MV-4-11 (cell line): ENCODE measurements at regions not wholly inside any gene's neighbourhood (a gene's known extent, or its start where the extent isn't known, plus 50 kb on each side); places are given as distances from the start of the nearest gene placed in this dataset.
A peak's percentile ranks its signal among the peaks of the same experiment; 100 is the strongest.

Source experiments
- DNase-seq: peaks from one replicate; lab custom pipeline; 2025; lab: John Stamatoyannopoulos, UW

DNA sequence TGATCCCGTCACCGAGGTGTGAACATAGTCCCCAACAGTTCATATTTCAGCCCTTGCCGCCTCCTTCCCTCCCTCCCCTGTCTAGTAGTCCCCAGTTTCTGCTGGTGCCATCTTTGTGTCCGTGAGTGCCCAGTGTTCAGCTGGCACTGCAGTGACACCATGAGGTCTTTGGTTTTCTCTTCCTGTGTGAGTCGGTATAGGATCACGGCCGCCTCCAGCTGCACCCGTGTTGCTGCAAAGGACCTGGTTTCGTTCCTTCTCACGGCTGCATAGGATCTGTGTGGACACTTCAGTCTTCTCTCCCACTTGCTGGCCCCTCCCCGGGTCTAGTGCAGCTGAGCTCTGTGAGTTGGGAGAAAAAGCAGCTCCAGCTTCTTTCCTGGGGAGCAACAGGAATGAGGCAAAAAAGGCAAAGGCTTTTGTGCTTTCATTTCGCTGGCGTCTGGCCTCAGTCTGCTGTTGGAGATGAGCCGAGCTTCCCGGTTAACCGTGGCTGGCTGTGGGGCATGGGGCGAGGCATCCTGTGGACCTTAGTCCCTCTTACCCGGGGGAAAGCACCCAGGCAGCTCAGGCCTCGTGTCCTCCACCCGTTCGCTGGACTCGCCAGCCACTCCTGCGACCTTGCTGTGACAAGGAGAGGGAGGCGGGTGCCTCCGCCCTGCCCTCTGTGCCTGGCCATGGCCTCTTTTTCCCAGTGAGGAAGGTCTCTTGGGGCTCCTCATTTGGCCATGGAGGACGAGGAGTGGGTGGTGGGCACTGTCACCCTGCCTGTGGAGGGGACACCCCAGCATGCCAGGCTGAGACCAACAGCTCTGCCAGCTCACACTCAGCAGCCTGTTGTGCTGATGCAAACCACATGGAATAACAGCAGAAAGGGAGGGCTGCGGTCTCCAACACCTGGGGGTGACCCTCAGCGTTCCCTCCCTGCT, 196.5 kb downstream of the TEX29 start:
- no peak for DNase-seq

DNA sequence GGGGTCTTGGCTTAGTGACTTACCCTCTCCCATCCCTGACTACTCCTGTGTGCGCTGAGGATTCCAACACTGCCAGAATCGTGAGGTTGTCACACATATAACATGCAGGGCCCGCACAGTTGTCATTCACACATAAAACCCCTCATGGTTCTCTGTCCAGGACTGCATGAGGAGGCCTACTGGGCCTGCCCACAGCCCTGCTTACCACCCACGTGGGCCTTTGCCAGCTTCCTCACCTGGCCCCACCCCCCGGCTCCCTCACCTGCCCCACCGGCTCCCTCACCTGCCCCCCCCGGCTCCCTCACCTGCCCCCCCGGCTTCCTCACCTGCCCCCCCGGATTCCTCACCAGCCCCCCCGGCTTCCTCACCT, 197.2 kb downstream of the TEX29 start:
- no peak for DNase-seq

DNA sequence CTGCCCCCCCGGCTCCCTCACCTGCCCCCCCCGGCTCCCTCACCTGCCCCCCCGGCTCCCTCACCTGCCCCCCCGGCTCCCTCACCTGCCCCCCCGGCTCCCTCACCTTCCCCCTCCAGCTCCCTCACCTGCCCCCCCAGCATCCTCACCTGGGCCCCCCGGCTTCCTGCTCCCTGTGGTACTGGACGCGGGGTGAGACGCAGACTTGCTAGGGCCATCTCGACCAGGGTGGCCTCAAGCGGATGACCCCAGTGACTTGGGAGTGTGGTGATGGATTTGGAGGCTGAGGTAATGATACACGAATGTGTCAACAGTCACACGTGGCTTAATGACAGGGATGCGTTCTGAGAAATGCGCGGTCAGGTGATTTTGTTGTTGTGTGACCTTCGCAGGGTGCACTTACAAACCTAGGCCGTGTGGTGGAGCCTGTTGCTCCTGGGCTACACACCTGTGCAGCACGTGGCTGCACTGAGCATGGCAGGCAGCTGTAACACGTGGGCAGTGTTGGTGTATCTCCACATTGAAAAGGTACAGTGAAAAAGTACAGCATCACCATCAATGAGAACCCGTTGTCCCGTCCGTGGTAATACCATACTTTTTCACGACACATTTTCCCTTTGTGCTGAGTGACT, 197.8 kb downstream of the TEX29 start:
- no peak for DNase-seq

DNA sequence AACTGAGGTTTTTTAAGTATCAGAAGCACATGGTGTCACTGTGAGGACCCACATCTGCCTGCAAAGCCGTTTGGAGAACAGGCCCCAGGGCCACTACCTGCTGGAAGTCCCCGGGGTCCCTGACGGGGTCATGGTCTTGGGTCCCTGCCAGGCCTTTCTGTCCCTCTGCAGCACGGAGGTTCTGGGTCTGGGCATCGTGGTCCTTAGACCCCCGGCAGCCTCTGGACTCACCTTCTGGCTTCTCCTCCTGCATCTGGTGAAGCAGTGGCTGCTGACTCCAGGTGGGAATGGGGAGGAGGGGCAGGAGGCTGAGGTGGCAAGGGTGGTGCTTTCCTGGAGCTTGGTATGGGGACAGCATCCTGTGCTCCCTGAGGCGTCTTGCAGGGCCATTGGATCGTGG, 198.6 kb downstream of the TEX29 start:
- DNase-seq, result no peak

DNA sequence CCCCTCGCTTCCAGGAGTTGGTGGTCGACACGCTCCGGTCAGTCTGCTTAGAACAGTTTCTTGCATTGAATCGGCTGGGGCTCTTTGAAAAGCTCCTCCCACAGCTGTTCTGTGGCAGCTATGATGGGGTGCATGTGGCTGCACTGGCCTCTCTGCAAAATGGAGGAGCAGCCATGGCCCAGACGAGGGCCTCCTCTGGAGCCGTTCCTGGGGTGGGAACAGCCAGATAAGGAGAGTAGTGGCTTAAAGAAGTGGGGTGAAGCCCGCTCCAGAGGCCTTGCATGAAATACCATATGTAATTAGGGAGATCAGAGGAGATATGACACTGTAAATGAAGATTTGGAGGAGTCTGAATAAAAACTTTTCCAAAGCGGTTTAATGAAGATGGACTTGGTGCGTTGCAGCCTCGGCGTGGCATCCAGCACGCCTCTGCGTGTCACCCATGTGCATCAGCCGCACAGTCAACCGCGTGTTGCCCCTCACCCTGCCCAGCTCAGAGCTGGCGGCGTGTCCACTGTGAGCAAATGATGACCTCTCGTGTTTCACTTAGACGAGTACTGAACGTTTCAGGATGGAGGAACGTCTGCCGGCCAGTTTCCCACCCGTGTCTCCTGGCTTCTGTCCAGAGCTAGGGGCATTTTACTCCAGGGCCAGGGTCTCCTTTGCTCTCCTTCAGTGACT, 199.2 kb downstream of the TEX29 start:
- no peak for DNase-seq

DNA sequence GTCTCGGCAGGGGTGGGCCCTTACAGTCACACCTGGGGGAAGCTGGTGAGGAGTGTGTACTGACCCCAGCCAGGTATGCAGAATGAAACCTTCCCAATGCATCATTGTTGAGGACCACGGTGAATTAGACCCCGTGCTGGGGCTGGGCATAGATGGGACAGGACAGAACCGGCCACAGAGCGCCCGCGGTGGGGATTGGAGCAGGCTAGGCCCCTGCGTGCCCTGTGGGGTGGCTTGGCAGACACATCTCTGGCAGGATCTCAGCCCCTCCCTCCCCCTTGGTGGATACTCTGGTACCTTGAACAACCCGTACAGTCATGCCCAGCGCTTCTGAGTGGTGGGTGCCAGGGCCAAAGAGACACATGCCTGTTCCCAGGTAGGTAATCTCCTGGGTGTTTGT, 200.6 kb downstream of the TEX29 start:
- no peak for DNase-seq

DNA sequence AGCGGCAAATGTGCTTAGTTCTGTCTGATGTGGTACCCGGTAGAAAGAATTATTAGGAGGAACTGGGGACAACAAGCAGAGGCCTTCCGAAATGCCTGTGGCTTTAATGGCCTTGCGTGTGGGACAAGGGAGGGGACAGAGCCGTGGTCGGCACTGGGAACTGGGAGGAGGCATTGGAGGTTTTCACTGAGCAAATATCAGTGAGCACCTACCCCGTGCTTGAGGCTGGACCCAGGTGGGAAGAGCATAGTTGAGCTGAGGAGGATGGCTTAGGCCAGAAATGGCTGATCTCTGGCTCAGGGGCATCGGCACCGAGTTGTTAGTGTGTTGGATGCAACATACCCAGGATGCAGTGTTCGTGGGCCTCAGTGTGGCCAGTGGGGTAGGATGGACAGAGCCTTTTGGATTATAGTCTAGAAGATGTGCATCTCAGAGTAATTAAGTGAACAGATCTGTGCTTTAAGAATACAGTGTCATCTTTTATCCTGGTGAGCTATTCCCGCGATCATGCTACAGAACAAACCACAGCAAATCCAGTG, 201.3 kb downstream of the TEX29 start:
- DNase-seq, result no peak

DNA sequence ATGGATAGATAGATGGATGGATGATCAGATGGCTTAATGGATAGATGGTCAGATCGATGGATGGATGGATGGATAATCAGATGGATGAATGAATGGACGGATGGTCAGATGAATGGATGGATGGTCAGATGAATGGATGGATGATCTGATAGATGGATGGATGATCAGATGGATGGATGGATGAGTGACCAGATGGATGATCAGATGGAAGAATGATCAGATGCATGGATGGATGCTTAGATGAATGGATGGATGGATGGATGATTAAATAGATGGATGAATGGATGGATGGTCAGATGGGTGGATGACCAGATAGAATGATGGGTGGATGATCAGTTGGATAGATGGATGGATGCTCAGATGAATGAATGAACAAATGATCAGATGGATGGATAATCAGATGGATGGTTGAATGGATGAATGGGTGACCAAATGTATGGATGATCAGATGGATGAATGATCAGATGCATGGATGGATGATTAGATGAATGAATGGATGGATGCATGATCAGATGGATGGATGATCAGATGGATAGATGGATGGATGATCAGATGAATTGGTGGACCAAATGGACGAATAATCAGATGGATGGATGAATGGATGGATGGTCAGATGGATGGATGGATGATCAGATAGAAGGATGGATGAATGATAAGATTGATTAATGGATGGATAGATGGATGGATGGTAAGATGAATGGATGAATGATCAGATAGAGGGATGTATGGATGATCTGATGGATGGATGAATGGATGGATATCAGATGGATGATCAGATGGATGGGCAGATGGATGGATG, 205.1 kb downstream of the TEX29 start:
- no peak for DNase-seq

DNA sequence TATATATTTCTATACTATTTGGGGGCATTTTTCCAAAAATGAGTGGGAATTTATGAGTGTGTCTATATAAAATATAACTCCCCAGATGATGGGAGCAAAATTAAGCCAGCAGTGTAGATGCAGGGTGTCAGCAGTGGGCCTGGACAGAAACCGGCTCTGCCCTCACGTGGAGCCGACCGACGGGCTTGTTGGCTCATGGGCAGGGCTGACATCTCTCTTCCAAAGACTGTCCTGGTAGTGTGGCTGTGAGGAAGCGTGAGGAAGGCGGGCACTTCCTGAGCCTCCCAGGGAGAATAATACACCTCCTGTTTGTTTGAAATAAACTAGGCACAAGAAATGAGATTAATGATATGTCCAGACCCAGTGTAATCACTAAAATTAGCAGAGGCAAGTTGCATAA, 206.5 kb downstream of the TEX29 start:
- no peak for DNase-seq

DNA sequence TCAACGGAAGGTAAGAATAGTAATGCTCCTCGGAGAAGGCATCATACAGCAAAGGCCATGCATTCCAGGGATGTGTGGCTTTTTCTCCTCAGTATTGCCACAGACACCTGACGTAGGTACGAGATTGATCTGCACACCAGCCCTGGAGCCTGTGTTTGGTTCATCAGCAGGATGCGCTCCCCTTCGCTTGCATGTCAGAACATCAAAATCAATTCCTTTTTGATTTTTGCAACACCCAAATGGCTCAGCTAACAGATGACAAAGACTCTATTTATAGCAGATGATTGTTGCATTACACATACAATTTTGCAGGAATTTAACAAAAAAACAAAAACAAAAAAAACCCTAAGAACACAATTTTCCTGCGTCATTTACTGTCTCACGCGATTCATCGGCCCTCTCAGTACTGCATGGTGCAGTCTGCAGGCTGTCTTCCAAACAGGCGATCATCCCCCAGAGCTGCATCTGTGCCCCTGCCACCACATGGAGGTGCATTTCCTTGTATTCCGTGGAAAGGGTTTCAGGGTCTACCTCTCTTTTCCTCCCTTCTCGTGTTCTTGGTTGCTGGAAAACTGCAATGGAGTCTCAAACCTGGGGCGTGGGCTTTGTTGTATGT, 207.3 kb downstream of the TEX29 start:
- DNase-seq, result no peak

DNA sequence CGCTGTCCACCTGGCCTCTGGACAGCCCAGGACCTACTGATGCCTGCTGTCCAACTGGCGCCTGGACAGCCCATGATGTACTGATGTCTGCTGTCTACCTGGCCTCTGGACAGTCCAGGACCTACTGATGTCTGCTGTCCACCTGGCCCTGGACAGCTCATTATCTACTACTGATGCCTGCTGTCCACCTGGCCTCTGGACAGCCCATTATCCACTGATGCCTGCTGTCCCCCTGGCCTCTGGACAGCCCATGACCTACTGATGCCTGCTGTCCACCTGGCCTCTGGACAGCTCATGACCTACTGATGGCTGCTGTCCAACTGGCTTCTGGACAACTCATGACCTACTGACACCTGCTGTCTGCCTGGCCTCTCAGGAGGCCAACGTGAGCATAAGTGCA, 208.1 kb downstream of the TEX29 start:
- DNase-seq, result no peak

DNA sequence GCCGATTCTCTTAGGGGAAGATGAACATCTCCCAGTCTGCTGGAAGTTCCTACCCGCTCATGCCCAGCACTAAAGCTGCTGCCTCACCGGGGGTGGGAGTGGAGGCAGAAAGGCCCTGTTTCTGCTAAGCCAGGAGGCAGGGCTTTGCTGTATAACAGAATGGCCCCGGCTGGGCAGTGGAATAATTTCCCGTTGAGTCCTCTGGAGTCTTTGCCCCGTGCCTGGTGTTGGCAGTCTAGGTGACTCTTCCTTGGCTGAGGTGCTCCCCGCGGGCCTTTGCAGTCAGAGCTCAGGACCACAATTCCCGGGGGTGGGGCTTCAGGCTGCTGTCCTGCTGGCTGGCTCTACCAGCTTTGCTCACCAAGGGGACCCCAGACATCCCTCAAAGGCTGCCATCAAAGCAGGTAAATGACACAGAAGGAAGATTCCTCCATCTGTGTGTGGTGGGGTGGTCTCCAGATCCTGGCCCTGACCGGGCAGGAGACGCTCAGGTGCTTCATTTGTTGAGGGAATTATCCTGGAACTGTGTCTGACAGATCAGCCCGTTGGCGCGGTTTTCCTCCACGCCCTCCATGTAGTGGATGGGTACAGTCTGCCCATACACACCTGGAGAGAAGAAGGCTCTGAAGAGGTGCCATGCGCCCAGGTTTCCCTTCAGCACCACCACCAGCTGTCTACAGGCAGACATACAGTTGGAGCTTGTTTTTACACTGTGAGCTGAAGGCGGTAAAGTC, 209.9 kb downstream of the TEX29 start:
- DNase-seq, result no peak

DNA sequence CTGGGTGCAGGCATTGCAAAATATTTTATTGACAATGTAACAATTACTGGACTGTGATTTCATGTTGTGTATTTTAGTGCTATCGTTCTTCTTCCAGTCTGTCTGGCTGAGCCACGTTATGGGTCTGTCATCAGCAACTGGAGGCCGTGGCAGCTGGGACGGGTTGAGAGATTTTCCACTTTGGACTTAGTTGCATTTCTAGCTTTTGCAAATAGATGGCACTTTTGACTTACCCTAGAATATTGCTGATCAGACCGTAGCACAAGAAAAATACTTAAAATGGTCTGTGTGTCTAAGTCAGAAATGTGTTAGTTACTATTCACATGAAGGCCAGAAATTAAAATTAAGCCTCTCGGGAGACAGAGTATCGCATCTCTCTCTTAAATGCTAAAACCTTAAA, 211.1 kb downstream of the TEX29 start:
- DNase-seq, result peak; percentile 6

DNA sequence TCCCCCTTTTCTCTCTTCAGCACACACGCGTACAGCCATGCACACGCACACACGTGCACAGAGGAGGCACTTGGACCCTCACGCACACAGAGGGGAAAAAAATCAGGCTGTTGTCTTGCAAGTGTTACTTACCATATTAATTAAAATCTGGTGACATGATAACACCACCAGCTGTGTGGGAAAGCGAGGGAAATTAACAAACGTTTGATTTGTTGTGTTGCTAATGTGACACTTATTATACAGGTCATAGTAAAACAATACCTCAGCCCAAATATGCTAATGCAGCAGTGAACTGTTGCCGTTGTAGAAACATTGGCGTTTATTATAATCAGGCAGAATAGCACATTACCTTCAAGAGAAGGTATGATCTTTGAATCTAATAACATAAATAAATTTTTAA, 211.7 kb downstream of the TEX29 start:
- no peak for DNase-seq

DNA sequence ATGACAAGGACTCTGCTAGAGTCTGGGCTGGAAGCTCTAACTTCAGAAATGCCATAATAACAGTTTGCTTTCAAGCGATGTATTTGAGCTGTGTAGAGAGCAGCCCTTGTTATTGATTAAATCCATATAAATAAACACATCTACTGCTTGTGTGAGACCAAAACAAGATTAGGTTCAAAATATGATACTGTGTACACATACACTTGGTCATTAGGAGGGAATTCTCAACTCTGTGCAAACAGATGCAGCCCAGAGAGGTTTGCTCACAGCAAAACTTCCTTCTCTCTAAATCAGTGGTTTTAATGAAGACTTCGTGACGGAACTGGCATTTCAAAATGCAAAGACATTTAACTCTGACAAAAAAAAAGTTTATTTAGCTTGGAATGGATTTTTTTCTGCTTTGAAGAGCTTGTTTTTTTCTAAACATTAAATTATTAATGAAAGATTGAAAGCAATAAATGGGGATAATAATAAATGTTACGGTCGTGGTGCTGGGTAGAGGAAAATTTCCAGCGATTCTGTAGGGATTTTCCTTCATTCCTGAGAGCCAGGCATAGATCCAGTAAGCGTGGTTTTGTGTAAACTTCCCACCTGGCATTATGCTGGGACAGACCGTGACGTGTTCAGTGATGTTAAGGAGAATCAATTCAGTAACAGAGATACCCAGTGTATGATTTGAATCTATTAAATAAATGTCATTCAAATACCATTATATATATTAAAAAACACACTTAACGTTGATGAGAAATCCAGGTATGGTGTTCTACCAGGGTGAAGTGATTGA, 213.7 kb downstream of the TEX29 start:
- DNase-seq, result no peak

DNA sequence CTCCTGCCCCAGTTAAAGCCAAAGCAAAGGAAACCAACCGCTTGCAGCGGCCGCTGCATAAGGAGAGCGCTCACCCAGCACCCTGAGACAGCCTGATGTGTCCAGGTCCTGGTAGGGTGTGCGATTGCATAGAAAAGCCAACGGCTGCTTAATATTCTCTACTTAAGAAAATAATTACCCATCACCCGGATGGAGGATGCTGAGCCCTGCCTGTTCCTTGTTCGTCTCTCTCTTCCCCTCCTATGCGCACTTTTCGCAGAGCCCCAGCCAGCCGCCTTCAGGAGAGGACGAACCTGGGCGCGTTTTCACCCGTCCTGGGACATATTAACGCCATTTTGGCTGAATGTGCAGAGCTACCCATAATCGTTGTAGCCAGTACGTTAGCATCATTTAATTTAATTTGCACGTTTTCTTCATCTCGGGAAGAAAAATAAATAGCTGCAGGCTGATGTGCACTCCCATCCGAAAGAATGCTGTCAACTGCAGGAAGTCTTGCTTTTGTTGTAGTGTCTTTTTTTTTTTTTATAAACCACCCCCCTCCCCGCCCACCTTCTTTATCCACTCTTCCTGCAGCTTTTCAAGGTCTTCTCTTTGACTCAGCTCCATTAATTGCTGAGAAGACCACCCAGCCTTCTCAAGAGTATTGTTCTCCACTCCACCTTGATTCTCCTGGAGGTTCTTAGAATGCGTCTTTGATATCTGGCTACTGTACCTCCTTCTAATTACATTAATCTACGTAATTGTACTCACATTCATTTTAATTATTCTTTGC, 214.5 kb downstream of the TEX29 start:
- no peak for DNase-seq

DNA sequence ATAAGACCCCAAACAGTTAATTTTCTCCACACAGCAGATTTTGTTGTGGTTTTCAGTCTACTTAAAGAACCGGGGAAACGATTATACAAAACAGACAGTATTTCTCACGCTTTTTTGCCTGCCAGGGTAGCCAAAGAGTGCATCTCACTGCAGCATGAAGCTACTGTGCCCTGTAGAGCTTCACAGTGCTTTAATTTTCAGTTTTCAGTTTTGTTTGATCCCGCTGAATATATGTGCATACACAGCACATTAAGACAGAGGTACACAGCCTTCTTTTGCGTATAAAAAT, 215.0 kb downstream of the TEX29 start:
- DNase-seq, result no peak

DNA sequence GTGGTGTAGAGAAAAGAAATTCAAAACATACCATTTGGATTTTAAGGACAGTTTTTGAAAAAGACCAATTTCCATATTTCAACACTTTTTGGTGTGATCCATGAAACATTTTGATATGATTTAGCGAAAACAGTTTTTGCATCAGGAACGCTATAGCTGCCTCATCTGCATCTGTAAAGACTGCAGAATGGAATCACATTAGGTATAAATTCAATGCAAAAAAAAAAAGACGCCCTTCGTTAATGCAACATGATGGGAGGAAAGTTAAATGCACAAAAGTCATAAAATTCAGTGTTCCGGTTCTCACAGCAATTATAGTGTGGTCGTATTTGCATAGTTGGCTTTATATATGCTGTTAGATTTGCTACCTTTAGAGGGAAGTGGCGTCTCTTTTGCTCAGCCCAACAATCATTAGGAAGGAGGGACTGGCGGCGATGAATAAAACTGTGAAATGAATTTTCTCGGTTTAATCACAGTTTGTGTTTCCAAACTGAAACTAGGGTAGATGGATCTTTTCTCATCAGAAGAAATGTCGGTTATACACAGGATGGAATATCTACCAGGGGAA, 215.7 kb downstream of the TEX29 start:
- DNase-seq, result no peak

DNA sequence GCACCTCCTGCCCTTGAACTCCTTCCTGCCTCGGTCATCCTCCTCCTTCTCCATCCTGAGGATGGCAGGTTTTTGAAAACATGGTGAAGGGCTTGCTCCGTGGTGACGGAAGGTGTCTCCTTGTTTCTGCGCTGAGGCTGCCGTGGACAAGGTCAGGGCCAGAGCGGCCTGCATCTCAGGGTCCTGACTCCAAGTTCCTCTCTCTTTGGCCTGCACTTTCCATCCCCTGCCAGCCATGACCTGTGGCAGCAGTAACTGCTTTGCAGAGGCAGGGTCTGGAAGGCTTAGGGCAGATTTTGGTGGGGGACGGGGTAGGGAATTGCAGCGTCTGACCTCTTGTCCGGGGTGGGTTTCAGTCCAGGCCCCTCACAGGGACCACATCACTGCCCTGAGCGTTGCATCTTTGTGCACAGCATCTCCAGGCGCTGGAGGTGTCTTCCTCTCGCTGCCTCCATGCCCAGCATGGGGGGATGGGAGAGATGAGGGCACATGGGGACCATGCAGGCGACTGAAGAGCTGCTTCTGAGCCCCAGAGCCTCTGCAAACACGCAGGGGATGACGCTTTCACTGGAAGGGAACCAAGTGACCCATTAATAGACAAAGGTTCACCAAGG, 216.8 kb downstream of the TEX29 start:
- DNase-seq, result no peak
